HG03571 (cell line): ENCODE measurements at regions not wholly inside any gene's neighbourhood (a gene's known extent, or its start where the extent isn't known, plus 50 kb on each side); places are given as distances from the start of the nearest gene placed in this dataset.

Source experiments
- ATAC-seq: cut with Tn5 transposase; IDR thresholded peaks from one replicate; pipeline ENCODE4 v1.9.1; 2021; ENCODE audit not compliant: unreplicated experiment

DNA sequence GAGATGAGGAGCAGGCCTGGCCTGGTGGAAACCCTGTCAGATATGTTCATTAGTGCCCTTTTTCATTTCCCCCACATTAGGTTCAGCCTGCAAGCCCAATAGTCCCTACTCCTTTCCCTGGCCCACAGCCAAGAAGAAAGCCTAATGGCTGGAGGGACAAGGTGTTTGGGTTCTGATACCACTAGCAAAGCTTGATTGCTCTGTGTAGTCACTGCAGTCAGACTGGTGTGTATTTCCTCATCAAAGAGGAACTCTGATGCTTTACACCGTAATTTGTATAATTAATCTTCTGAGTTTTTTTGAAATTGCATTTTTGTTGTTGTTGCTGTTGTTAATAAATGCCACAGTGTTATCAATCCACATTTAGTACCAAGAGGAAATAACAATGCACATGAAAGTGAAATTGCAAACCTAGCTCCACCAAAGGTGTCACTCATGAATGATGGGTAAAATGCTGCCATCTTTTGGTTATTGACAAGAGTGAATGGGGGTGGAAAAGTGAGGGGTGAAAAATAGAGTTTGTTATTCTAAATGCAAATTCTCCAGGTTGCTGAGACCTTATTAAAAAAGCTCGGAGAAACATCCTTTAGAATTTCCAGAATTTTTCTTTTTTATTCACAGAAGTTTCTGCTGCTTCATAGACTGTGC is 320.2 kb upstream of the POU3F2 start:
- no peak for ATAC-seq

GRCh38 chr6:98514796-98515195 is 319.6 kb upstream of the POU3F2 start:
- ATAC-seq: no peak

DNA sequence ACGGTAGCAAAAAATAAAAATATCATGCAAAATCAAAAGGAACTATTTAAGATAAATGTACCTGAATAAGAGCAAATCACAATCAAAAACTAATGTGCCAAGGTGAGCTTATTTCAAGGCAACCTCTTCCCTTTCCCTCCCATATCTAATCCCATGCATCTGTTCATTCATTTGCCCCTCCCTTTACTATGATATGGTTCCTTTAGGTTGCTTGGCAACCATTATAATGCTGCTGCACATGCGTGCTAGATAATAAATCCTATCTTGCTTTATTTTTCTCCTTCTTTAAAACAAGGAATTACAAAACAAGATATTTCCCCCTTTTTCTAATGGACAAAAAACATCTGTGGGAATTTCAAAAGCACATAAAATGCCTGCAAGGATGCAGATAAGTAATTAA is 318.2 kb upstream of the POU3F2 start:
- ATAC-seq: no peak

DNA sequence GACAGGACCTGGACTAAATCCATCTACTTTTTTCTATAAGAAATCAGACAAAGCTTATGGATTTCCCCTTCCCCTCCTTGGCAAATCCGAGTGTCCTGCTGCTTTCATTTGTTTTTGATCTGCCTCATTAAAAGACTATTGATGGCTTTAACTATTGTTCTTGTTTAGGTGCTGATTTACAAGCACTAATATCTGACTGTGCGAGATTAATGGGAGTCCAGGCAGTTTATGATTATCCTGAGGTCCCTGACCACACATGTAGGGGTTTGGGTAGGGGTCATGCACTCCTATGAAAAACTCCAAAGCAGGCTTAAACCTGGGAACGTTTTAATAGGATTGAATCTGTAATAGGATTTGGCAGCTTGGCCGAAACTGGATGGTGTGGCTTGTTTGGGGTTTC is 317.5 kb upstream of the POU3F2 start:
- ATAC-seq: no peak

- no peak for ATAC-seq
These were observed 308.5 kb upstream of the POU3F2 start for GRCh38 chr6:98525860-98526259.

DNA sequence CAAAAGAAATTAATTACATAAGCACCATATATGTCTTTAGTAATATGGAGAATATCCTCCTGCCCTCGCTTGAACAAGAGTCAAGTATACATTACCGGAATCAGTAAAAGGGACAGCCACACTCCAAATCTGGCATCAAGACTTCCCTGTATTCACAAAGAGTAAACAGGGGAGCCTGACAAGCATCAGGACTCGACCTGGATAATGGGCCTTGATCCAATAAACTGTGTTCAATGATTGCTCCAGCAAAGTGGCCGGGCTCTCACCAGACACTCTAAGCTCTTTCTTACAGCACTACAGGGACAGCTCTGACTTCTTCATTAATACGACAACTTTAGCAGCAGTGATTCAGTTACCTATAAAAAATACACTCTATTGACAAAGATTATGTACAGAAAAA is 307.9 kb upstream of the POU3F2 start:
- ATAC-seq: no peak

- no peak for ATAC-seq
These were observed 305.0 kb upstream of the POU3F2 start for GRCh38 chr6:98529364-98529763.

DNA sequence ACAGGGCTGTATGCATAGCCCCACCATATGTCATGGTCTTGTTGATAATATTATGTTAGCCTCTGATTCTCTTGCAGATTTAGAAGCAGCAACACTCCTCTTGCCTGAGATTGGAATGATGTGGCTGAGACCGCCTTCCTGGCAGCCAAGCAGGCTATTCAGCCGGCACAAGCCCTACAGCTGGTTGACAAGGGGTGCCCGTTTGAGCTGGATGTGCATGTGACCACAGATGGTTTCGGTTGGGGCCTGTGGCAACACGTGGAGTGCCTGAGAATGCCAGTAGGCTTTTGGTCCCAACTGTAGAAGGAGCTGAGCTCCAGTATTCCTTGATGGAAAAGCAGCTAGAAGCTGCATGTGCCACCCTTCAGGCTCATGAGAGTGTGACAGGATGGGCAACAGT is 303.6 kb upstream of the POU3F2 start:
- ATAC-seq: no peak

DNA sequence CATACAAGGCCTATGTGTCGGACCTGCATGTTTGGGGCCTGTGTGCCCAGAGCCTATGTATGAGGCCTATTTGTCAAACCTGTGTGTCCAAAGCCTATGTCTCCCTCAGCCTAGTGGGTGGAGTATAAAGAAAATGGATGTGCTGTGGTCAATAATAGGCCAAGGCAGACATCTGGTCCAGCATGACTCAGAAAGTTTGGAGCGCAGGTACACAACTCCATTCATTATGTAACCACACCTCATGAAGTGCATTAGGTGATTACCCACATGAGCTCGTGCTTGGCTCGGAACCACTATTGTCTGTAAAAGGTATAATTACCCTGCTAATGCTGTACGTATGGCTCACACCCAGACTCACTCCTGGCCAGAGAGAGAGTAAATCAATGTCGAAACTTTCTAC is 302.4 kb upstream of the POU3F2 start:
- ATAC-seq: no peak

- no peak for ATAC-seq
These were observed 294.6 kb upstream of the POU3F2 start for GRCh38 chr6:98539741-98540140.

DNA sequence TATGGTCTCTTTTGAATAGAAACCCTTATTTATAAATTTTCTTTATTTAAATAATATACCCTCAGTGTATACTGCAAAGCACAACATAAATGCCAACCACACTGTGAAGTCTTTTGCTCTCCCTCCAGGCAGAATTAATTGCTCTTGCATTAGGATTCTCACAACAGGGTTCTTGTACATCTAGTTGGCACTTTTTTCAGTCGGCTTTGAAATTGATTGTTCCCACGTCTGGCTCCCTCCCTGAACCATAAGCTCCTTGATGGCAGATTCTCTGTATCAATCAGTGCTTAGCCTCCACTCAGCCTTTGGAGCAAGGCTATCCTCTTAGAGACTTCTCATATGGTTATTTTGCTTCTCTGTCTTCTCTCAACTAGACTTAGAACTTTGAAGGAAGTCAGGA is 288.0 kb upstream of the POU3F2 start:
- no peak for ATAC-seq

GRCh38 chr6:98547151-98547550 is 287.2 kb upstream of the POU3F2 start:
- ATAC-seq: no peak

DNA sequence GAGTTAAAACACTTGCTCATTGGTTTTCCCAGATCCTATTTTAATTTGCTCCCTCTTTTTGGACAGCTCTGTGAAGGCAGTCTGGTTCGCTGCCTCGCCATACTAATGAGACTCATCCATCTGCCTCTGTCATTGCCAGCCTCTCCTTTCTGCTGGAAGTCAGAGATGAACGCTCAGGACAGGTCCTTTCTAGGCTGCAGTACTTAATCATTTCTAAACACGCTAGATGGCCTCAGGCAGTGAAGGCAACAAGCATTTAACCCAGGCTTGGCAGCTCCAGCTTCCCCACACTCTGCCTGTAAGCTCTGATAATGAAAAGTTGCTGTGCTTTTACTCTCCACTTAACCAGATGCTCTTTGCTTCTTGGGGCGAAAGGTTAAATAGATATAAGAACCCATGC is 286.7 kb upstream of the POU3F2 start:
- no peak for ATAC-seq

DNA sequence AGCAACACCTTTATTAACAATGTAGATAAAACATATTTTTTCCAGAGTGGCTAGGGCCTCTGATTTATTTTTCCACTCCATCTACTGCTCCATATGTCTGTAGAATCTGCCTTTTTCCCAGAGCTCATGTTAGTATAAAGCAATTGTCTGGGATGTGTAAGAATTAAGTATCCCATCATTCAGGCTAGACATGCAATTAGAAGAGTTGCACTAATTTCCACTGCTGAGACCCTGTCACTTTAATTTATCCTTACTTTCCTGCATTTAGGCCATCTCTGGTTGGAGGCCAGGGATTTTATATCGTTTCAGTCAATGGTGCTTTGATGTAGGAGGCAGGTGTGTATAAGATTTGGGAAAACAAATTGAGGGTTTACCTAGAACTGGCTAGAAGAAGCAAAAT is 286.1 kb upstream of the POU3F2 start:
- no peak for ATAC-seq

DNA sequence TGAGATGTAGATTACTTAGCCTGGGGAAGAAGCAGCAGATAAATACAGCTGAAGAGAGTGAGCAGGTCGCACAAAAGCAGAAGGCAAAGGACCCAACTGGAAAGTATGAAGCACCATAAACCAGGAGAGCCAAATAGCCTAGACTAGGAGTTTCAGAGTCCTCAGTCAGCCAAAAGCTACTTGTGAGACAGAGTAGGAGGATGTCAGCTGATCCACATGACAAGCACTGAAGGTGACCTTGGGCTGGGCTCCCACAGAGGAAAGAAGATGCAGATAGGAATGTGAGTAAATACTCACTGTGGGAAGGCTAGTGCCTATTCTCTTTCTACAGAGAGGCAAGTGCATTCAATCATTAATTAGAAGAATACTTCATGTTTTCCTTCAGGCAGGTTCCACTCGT is 274.0 kb upstream of the POU3F2 start:
- no peak for ATAC-seq

DNA sequence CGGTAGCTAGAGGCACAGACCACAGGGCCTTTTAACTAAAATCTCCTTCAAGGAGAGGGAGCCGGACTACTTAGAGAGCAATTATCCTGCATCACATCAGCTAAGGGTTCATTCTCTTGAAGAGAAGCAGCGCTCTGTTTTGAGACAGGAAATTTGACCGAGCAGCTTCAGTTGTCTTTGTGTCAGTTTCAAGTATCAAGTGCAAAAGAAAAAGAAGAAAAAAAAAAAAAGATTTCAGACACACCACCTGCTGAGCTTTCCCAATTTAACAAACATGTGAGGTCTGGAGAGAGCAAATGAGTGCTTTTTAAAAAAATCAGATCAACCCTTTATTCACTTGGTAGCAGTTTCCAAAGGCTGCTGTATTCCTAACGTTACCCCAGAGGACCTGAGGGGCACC is 273.5 kb upstream of the POU3F2 start:
- no peak for ATAC-seq

DNA sequence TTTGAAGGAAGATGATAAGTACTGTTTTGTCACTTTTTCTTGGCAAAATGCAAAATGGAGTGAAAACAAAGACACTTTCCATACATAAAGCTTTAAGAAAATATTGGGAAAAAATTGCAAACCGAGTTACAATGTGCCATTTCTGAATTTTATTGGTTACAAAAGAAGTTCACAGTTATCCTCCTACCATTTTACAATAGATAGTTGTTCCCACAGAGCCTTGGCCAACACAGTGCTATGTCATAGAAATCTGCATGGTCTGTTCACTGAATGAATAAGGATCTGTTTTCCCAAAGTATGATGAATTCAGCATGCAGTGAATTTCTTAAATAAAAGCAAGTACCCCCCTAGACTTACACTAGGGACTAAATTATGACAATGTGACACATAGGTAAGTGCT is 268.2 kb upstream of the POU3F2 start:
- ATAC-seq: no peak

GRCh38 chr6:98572579-98572978 is 261.8 kb upstream of the POU3F2 start:
- no peak for ATAC-seq

- no peak for ATAC-seq
These were observed 259.4 kb upstream of the POU3F2 start for GRCh38 chr6:98574984-98575383.

- no peak for ATAC-seq
These were observed 257.6 kb upstream of the POU3F2 start for GRCh38 chr6:98576791-98577190.

DNA sequence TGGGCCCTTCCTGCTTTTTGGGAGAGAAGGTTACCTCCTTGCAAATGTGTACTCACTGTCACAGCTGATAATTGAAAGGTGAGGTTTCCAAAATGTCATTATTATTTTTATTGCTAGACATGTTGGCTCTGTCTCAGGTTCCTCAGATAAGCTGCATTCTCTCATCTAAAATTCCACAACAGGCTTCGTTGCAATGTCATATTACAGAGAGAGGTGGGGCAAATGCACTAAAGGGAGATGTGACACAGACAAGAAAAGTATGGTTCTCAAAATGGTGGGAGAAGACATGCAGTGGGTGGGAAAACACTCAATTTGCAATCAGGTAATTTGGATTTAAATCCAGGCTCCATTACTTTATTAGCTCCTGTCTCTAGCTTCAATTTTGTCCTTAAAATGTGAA is 256.4 kb upstream of the POU3F2 start:
- ATAC-seq: no peak

DNA sequence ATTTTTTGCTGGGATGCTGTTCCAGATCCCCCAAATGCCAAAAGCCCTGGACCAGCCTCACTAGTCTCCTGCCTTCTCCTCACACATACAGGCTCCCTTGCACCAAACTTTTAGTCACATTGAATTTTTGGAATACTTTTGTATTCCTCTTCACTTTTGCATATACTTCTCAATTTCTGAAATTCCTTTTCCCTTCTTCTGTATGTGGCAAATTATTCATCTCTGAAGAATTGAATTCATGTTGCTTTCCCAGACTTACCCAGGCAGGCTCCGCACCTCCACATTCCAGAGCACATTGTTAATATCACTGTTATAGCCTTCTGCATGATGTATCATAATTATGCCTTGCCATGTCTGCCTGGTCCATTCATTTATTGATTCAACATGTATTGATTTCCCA is 255.3 kb upstream of the POU3F2 start:
- no peak for ATAC-seq

DNA sequence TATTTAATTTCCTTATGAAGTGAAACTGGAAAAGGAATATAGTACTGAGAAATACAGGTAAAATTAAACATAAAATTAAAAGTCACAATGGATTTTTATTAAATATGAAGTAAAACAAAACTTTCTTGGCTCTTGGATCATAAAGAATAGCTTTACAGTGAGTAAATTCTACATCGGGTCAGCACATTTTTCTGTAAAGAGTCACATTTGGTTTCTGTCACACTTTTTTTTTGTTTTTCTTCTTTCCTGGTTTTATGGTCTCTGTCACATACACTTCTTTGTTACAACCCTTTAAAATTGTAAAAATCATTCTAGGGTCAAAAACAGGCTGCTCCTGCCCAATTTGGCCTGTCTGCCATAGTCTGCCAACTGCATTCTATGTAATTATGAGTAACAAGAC is 254.4 kb upstream of the POU3F2 start:
- no peak for ATAC-seq

DNA sequence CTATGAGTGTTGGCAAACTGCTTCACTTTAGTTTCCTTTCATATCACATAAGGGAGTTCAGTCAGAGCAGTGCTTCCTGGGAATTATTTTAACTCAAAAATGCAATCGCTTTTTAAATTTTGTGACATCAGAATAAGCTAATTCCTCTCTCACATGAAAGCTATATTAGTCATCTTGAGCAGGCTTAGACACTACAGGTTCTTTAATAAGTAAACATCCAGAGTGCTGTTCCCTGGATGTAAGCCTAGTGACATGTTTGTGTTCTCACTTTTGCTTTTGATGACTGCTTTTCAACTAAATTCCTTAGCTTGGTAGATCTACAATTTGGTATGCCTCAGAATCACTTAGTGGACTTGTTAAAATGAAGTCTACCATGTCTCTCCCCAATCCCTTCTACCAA is 252.7 kb upstream of the POU3F2 start:
- ATAC-seq: no peak
